Mesodermal cell (in vitro differentiated cells): ENCODE measurements at regions not wholly inside any gene's neighbourhood (a gene's known extent, or its start where the extent isn't known, plus 50 kb on each side); places are given as distances from the start of the nearest gene placed in this dataset.

Source experiments
- H3K27ac ChIP-seq: 2 replicates; pipeline ENCODE4 v1.7.0; 2013; ENCODE audit warnings: mild to moderate bottlenecking, low read depth, low read length, moderate library complexity; ENCODE audit not compliant: severe bottlenecking
- H3K36me3 ChIP-seq: 2 replicates; pipeline ENCODE4 v1.7.1; 2013; ENCODE audit warnings: mild to moderate bottlenecking, low read length, moderate library complexity; ENCODE audit not compliant: control insufficient read depth, insufficient read depth
- H3K4me1 ChIP-seq: one replicate; pipeline ENCODE4 v1.7.1; 2013; ENCODE audit warnings: mild to moderate bottlenecking, low read length; ENCODE audit not compliant: insufficient read depth, control insufficient read depth, poor library complexity, severe bottlenecking
- H3K4me3 ChIP-seq: 2 replicates; pipeline ENCODE4 v1.7.0; 2013; ENCODE audit warnings: low read length, control low read depth, mild to moderate bottlenecking; ENCODE audit not compliant: insufficient read depth, poor library complexity, severe bottlenecking; ENCODE audit errors: extremely low read depth
- H3K9me3 ChIP-seq: 2 replicates; pipeline ENCODE4 v1.7.1; 2013; ENCODE audit warnings: mild to moderate bottlenecking, low read length, moderate library complexity; ENCODE audit not compliant: control insufficient read depth
- WGBS, 2 experiments: methylation state at CpG; one replicate each; pipeline ENCODE4 v1.1.5; 2013; ENCODE audit warnings: missing lambda C conversion rate in 2 of 2; ENCODE audit not compliant: insufficient coverage in 2 of 2; 5-methylcytosine and 5-hydroxymethylcytosine counted together

DNA sequence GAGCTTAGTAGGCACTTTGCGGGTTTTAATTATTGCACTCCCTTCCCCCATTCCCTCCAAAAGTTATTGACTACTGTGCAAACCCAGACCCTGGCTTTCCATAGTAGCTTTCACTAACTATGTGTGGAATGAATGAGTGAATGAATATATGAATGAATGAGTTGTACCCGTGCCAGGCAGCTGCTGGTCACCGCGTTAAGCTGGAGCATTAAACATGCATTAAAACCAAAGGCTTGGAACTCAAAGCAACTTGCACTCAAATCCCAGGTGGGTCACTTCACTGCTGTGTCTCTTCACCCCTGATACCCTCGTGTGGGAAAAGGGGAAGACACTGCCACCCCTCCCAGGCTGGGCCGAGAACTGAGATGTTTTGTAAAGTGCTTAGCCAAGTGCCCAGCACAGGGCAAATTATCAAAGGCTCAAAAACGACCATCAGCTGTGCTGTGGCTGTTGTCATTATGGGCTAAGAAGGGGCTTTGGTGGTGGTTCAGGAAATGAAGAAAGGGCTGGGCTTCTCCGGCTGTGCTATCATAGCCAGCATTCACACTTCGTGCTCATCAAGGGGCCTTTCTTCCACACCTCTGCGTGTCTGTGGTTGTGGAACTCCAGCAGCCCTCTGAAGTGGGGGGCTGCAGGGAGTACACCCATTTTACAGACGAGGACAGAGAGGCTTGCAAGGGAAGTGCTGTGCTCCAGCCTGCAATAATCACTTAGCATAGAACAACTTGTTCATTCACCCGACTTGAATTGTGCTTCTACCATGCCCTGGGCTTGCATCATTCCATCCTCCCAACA is 60.2 kb upstream of the STX16 start:
- WGBS, 2 experiments = 80 to 90% methylated on average over 7 to 8 of the region's 12 CpGs
- no peak overlapping the region for H3K4me3 ChIP-seq
- no peaks in the 10 kb centered on the region for H3K36me3 ChIP-seq
- H3K9me3 ChIP-seq = no peaks in the 10 kb centered on the region
- no peak overlapping the region for H3K27ac ChIP-seq
- no peaks in the 10 kb centered on the region for H3K4me1 ChIP-seq

DNA sequence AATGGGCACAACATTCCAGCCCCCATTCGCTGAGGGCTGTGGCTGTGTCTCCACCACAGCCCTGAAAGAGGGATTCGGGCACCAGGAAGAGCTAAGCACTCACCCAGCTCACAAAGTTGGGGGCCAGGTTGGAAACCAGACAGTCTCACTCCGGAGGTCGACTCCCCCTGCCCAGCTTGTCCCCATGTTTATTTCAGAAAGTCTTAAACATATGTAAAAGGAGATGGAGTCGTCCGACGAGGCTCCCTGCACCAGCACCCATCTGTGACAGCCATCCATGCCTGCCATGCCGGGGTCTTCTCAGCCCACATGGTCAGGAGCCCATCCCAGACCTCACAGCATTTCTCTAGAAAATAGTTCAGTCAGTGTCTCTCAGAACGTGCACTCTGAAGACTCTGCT is 63.6 kb upstream of the STX16 start:
- 84 to 93% methylated on average over 6 to 7 of the region's 9 CpGs for WGBS, 2 experiments
- no peaks in the 10 kb centered on the region for H3K4me1 ChIP-seq
- no peak overlapping the region for H3K27ac ChIP-seq
- no peaks in the 10 kb centered on the region for H3K36me3 ChIP-seq
- no peaks in the 10 kb centered on the region for H3K9me3 ChIP-seq
- H3K4me3 ChIP-seq = no peak overlapping the region

DNA sequence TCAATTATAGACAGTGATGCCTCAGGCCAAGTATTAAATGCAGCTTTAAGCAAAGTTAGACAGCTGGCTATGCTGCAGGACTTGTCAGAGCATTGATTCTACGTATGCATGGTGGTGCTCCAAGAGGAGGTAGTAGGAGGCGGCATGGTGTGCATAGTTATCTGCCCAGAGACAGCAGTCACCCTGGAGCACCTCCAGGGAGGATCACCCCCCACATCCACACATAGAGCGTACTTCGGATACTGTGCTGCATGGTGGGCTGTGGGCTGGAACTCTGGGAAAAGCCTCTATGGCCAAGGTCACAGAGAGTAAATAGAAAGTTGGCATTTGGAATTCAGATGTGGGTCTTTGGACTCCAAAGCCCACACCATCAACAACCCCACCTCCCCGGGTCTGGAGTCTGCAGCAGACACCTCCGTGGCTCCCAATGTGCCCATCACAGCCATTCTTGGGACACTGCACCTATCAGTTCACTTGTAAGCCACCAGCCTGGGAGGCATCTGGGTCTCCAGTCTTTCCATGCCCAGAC is 64.5 kb upstream of the STX16 start:
- WGBS, 2 experiments = 81% methylated on average over 2 of the region's 6 CpGs; no CpG with 5 or more reads in 1 of the 2 experiments
- no peak overlapping the region for H3K4me3 ChIP-seq
- H3K27ac ChIP-seq = peak overlapping the region; percentile 62
- H3K36me3 ChIP-seq = no peaks in the 10 kb centered on the region
- peaks cover 3% of the 10 kb centered on the region for H3K9me3 ChIP-seq
- no peaks in the 10 kb centered on the region for H3K4me1 ChIP-seq

GRCh38 chr20:58585753-58586540 is 65.1 kb upstream of the STX16 start:
- Histone ChIP-seq H3K4me3 (no peak overlapping the region), H3K27ac (peak overlapping the region; percentile 62), H3K4me1 (no peaks in the 10 kb centered on the region), H3K36me3 (no peaks in the 10 kb centered on the region), H3K9me3 (peaks cover 3% of the 10 kb centered on the region)
- WGBS, 2 experiments = 87 to 91% methylated on average over 7 of the region's 8 CpGs

DNA sequence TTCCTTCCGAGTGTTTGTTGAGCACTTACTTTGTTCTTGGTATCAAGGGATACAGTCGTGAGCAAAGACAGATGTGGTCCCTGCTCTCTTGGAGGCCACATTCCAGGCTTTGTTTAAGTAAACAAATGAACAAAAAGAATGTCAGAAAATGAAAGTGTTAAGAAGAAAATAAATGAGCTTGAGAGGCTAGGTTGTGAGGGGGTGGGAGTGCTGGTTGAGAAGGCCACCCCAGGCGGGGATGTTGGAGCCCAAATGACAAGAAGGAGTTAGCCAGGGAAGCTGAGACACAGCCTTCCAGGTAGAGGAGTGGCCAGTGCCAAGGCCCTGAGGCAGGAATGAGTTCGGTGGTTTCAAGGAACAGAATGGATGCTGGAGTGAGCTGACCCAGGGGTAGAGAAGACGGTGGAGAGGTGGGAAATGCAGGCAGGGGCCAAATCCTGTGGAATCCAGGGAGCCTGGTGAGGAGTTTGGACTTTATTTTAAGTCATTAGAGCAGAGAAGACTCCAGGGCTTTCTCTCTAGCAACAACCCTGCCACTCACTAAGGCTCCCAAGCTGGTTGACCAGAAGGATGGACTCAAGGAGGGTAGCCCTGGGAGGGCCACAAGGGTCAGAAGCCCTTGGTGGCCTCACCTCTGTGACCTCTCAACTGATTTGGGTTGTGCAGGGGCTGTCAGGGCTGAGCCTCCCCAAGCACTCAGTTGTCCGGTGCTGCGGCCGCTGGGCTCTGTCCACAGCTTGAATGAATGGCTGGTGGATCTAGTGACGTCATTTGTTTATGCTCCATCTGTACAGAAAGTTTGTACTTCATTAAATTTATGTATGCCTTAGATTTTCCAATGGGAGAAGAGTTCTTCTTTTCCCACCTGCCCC is 66.0 kb upstream of the STX16 start:
- H3K36me3 ChIP-seq = no peaks in the 10 kb centered on the region
- H3K9me3 ChIP-seq = peaks cover 3% of the 10 kb centered on the region
- H3K27ac ChIP-seq = no peak overlapping the region
- no peaks in the 10 kb centered on the region for H3K4me1 ChIP-seq
- H3K4me3 ChIP-seq = no peak overlapping the region
- WGBS, 2 experiments = 74% methylated on average over 6 to 7 of the region's 9 CpGs

DNA sequence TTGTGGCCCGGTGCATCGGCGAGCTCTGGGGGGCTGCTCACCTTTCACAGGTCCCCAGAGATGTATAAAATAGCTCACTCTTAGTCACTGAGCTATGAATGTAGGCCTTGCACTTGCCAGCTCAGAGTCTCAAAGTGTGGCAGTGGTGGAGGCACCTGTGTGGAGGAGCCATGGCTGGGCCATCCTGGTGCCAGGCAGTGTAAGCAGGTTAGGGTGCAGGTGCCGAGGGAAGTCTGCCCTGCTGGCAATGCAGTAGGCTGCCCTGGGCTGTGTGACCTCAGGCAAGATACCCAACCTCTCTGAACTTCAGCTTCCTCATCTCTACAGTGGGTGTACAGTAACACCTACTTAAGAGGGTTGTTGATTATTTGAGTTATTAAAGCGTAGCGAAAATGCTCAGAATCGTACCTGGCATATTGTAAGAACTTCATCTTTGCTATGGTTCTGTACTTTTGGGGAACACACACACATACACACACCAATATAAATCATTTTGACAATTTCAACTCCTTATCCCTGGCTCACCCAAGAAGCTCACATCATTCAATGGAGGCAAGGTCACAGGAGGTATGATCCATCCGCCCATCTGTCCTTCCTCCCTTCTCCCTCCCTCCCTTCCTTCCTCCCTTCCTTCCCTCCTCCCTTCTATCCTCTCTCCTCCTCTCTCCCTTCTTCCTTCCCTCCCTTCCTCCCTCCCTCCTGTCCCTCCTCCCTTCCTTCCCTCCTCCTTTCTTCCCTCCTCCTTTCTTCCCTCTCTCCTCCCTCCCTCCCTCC is 66.8 kb upstream of the STX16 start:
- 92 to 95% methylated on average over 5 to 6 of the region's 8 CpGs for WGBS, 2 experiments
- H3K9me3 ChIP-seq = peaks cover 3% of the 10 kb centered on the region
- no peak overlapping the region for H3K4me3 ChIP-seq
- no peaks in the 10 kb centered on the region for H3K36me3 ChIP-seq
- H3K27ac ChIP-seq = no peak overlapping the region
- H3K4me1 ChIP-seq = no peaks in the 10 kb centered on the region

DNA sequence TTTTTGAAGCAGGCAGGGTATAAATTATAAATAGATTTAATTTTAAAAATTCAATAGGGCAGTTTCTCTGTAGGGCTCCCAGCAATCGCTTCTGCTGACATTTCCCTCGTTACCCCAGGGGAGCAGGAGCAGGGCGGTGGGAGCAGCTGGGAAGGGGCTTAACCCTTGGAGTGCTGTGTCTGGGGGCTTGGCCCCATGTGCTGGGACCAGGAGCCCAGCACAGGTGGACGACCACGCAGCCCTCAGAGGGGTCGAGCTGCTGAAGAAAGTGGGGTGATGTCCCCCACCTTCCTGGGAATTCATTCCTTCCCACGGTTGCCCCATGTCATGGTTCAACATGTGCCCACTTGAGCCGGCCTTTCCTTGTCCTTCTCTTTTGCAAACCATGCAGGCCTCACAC is 67.5 kb upstream of the STX16 start:
- H3K27ac ChIP-seq = no peak overlapping the region
- no peaks in the 10 kb centered on the region for H3K36me3 ChIP-seq
- H3K9me3 ChIP-seq = peaks cover 3% of the 10 kb centered on the region
- H3K4me3 ChIP-seq = no peak overlapping the region
- 67 to 71% methylated on average over 8 of the region's 8 CpGs for WGBS, 2 experiments
- no peaks in the 10 kb centered on the region for H3K4me1 ChIP-seq

GRCh38 chr20:58583176-58583575 is 67.9 kb upstream of the STX16 start:
- 67 to 68% methylated on average over 5 to 9 of the region's 13 CpGs for WGBS, 2 experiments

DNA sequence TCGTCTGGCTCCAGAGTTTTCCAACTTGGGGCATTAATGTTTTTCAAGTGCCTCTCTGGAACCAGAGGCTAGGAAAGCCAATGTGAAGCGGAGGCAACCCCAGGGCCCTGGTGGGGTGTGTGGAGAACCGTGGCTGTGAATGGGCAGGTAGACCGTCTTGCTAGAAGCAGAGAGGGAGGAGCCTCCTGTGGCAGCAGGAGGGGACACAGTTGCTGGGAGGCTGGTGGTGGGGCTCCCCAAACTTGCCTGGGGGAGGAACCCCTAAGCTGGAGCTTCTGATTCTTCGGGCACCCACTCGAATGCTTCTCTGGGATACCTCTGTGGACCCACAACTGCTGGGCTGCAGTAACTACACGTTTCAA is 65.3 kb upstream of the APCDD1L start:
- no peaks in the 10 kb centered on the region for H3K36me3 ChIP-seq
- 82 to 87% methylated on average over 3 to 7 of the region's 7 CpGs for WGBS, 2 experiments
- peaks cover 3% of the 10 kb centered on the region for H3K9me3 ChIP-seq
- no peak overlapping the region for H3K27ac ChIP-seq
- no peak overlapping the region for H3K4me3 ChIP-seq
- no peaks in the 10 kb centered on the region for H3K4me1 ChIP-seq

More at GRCh38 chr20:58583176-58583575, 67.9 kb upstream of the STX16 start:
- H3K27ac ChIP-seq = no peak overlapping the region
- no peaks in the 10 kb centered on the region for H3K36me3 ChIP-seq
- peaks cover 3% of the 10 kb centered on the region for H3K9me3 ChIP-seq
- H3K4me3 ChIP-seq = no peak overlapping the region
- H3K4me1 ChIP-seq = no peaks in the 10 kb centered on the region
